ENCODE measurements at regions not wholly inside any gene's neighbourhood (a gene's known extent, or its start where the extent isn't known, plus 50 kb on each side); places are given as distances from the start of the nearest gene placed in this dataset.

- no peak for TF ChIP-seq POLR2A (IDR thresholded peaks at IDR 0.05)
- TF ChIP-seq, protein P1, sequence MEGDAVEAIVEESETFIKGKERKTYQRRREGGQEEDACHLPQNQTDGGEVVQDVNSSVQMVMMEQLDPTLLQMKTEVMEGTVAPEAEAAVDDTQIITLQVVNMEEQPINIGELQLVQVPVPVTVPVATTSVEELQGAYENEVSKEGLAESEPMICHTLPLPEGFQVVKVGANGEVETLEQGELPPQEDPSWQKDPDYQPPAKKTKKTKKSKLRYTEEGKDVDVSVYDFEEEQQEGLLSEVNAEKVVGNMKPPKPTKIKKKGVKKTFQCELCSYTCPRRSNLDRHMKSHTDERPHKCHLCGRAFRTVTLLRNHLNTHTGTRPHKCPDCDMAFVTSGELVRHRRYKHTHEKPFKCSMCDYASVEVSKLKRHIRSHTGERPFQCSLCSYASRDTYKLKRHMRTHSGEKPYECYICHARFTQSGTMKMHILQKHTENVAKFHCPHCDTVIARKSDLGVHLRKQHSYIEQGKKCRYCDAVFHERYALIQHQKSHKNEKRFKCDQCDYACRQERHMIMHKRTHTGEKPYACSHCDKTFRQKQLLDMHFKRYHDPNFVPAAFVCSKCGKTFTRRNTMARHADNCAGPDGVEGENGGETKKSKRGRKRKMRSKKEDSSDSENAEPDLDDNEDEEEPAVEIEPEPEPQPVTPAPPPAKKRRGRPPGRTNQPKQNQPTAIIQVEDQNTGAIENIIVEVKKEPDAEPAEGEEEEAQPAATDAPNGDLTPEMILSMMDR (IDR thresholded peaks at IDR 0.05) = no peak
Measured at GRCh38 chr2:37809931-37810570, 115.0 kb upstream of the RMDN2 start.
